GM18907 (cell line): ENCODE measurements at regions not wholly inside any gene's neighbourhood (a gene's known extent, or its start where the extent isn't known, plus 50 kb on each side); places are given as distances from the start of the nearest gene placed in this dataset.

Experiments
- ATAC-seq: cut with Tn5 transposase; IDR thresholded peaks from one replicate; pipeline ENCODE4 v1.9.1; 2021; ENCODE audit warnings: mild to moderate bottlenecking, moderate library complexity; ENCODE audit not compliant: unreplicated experiment

DNA sequence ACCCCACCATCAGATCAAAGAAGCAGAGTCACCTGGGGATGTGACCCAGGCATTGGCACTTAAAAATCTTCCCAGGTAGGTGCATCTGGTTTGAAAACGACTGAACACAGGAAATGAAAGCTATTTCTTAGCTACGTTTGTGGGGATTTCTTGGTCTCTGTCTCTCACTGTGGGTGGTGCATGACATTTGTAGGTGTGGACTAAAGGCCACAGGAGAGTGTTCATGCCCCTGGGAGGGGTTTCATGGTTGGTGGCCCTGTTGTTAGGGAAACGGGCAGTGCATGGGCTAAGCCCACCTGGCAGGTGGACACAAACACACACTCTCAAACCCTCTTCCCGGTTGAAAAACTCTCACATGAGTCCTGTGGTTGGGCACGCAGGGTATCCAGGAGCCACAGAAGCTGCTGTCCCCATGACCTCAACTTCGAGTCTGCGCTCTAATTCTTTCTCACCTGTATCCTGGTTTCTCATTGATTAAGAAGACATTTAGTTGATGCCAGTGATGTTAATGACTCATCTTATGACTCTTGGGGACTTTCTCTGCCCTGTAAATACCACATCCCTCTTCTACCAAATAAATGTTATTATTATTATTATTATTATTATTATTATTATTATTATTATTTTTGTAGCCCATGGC lies 119.4 kb downstream of the MRPS6 start:
- peak; percentile 66 for ATAC-seq

DNA sequence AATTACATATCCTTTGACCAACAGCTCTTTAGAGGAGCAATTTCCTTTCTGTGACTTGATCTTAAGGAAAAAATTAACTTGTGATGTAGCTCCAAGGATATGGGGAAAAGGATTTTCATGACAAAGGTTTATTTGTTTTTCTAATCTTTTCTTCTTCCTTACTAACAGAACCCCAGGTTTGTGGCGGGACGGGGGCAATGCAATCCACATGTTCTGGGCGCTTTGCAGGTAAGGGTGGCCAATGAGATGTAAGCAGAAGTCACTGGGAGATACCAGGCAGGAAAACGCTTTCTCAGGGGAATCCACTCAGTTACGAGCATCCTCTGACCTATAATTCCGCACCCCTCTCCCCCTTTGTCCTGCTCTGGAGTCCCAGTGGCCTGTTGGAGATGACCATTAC lies 122.0 kb downstream of the MRPS6 start:
- ATAC-seq: no peak

DNA sequence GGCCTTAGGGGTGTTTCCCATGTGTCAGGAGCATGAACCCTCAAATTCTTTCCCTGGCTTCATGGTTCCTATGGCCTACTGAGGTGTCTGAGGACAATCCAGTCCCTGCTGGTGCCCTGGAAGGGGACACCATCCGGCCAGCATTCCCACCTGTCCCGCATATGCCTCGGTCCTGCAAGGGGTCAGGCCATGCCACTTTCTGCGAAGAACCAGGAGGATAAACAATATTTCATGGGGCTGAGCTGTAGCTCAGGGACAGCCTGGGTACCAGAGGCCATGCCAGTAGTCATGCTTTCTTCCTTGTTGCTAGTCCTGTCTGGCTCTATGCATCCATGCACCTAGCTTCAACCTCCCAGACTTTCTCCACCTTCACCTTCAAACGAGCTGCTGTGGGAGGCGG lies 123.6 kb downstream of the MRPS6 start:
- ATAC-seq: no peak

DNA sequence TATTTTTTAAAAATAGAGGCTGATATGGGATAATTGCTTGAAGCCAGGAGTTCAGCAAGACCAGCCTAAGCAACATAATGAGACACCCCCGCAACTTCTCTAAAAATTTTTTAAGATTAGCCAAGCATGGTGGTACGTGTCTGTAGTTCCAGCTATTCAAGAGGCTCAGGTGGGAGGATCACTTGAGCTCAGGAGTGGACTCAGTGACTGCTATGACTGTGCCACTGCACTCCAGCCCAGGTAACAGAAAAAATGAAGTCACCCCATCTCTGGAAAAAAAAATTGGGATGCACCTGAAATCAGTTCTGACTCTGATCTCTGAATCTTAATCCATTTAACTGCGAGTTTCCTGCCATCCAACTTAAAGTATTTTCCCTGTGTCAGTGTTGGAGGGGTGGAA lies 124.2 kb downstream of the MRPS6 start:
- ATAC-seq: no peak

DNA sequence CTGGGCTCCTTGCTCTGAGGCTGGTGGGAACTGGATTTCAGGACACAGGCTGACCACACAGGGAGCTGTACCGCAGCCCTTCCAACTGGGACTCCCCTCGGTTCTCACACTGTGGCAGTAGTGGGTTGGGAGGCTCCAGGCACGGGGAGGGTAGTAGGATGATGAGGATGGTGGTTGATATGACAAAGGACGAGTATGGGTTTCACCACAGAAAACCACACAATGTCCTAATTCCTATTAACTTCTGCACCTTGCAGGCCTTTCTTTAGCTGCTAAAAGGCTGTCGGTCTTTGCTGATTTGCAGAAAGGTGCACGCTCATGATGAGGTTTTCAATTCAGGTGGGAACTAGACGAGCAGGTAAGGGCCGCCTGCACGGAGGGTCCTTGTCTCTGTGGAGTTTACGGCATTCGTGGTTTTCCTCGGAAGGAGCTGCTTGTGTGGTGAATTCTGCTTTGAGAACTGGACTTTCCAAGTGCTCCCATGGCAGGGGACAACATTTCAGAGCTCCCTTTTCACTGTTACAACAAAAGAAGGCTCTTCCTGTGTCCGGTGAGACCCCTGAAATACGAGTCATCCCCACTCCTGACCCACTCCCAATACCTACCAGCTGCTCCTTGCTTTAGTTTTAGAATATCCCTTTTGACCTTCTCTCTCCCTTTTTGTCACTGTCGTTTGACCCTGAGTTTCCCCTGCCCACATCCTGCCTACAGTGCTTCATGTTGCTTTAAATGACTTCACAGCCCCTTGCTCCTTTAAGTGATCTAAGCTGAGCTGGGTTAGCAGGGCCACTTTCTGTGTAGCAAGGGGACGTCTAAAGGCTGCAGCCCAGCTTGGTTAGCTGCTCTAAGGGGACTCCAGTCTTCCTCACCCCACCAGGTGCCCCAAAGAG lies 125.1 kb downstream of the MRPS6 start:
- no peak for ATAC-seq

- no peak for ATAC-seq
These were observed 125.9 kb downstream of the MRPS6 start for GRCh38 chr21:34199121-34199910.

GRCh38 chr21:34200288-34200905 lies 127.0 kb downstream of the MRPS6 start:
- ATAC-seq: no peak

DNA sequence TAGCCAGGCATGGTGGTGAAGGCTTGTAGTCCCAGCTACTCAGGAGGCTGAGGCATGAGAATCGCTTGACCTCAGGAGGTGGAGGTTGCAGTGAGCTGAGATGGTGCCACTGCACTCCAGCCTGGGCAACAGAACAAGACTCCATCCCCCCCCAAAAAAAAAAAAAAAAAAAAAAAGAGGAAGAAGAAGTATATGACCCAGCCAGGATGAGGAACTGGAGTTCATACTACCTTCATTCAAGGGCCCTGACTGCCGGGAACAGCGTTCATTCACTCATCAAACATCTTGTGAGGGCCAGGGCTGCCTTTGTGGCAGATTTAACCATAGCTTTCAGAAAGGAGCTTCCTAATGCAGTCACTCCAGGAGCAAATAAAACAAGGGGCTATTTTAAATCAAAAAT lies 127.6 kb downstream of the MRPS6 start:
- no peak for ATAC-seq

DNA sequence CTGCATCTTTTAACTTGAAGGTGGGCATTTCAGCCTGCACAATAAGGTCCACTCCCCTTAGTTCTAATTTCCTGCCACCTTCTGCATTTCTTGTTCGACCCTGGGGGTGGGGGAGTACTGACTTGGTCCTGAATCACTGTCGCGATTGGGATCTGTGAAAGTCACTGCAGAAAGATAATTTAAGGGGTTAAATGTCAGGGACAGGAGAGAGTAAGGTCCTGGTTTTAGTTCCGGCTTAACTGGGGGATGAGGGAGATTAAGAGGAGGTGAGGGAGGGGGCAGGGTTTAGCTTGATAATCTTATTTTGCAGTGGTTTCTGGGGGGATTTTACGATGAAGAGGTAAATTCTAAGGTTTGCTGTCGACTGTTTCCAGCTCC lies 128.1 kb downstream of the MRPS6 start:
- ATAC-seq: no peak

- no peak for ATAC-seq
These were observed 129.4 kb downstream of the MRPS6 start for GRCh38 chr21:34202553-34203372.

DNA sequence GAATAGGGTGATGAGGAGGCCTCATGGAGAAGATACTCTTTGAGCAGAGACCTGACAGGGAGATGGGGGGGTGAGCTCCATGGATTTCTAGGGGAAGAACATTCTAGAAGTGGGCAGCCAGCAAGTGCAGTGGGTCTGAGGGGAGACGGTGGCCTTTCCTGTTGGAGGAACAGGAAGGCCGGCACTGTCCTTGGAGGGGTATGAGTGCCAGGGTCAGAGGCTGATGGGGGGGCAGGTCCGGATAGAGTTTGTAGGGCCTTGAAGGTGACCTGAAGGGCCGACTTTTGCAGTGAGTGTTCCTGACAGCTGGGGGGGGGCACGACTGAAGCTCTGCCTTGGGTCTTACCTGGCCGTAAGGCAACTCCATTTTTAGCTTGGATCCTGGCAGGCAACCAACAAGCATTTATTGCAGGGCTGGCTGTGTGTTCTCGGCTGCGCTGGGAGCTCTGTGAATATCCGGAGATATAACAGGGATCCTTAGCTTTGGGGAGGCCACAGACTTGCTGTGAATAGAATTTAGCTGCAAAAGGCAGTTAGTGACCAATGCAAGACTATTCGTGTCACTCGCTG lies 130.6 kb downstream of the MRPS6 start:
- no peak for ATAC-seq

- ATAC-seq: no peak
These were observed 131.4 kb downstream of the MRPS6 start for GRCh38 chr21:34204481-34205439.

DNA sequence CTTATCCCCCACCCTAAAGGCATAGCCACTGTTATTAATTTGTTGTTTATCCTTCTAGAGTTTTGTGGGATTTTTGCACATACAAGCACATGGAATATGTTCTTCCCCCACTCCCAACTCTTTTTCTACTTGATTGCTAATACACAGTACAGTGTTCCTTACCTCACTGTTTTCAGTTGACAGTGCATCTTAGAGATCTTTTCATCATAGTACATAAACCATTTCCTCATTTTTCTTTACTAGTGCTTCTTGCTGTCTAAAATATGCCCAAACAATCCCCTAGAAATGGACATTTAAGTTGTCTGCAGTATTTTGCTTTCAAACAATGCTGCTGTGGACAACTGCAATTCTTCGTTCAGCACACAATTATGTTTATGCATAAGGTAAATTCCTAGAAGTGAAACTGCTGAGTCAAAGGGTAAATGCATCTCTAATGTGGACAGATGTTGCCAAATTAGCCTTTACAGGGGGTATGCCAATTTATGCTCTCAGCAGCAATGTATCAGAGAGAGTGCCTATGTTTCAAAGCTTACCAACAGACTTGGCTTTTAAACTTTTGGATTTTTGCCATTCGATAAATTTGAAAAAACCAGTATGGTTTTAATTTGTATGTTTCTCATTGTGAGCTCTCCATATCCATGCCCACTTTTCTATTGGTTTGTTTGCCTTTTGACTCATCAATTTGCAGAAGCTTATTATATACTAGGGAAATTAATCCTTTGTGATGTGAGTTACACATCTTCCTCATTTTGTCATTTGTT lies 132.6 kb downstream of the MRPS6 start:
- peak; percentile 55 for ATAC-seq

- ATAC-seq: no peak
These were observed 140.6 kb downstream of the MRPS6 start for GRCh38 chr21:34213959-34214358.

DNA sequence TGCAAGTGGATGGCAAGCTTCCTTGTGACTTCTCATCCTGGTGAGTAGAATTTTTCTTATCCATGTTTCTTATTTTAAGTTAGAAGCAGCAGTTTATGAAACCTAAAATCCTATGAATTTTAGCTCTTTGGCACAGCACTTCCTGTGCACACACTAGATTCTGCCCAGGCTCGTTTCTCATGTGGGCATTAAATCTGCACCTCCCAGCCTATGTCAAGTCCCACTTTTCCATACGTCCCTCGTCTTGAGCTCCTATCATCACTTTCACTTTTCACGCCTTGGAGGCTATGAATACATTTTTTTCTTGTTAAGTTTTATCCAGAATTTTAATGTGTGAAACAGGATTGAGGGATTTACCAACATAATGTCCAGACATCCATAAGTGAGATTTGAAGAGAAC lies 142.1 kb downstream of the MRPS6 start:
- ATAC-seq: no peak

- no peak for ATAC-seq
These were observed 142.7 kb downstream of the MRPS6 start for GRCh38 chr21:34215911-34216717.

DNA sequence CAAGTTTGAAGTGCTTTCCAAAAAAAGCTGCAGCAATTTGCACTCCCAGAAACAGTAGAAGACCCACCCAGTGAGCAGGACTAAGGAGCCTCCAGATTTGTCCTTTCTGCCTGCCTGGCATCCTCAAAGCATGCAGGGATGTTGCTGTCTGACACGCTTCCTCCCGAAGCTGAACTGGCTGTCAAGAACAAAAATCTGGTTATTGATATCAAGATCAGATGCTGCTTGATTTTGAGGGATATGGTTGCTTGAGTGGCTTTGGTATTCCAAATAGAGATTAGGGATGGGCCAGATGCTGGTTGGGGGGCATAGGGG lies 143.3 kb downstream of the MRPS6 start:
- no peak for ATAC-seq

DNA sequence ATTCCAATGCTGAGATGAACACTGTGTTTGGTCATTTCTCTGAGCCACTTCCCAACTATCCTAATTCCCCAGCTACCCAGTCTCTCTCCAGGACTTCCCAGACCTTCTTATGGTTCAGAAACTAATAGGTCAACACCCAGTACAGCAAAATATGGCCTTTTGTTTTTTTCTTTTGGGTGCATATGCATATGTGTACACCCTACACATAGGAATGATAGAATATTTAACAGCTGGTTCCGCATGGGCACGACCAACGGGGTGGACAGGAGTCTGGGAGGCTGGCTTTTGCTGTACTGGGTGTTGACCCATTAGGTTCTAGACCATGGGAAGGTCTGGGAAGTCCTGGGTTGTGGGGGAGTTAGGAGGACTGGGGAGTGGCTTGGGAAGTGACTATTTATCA lies 143.9 kb downstream of the MRPS6 start:
- ATAC-seq: no peak
